Lung microvascular endothelial cell (primary cell): ENCODE measurements at regions not wholly inside any gene's neighbourhood (a gene's known extent, or its start where the extent isn't known, plus 50 kb on each side); places are given as distances from the start of the nearest gene placed in this dataset.
"Not testable (repeated sequence)": the region's sequence is repeated elsewhere in the genome, so short reads cannot be mapped to it uniquely, and the experiment has no call there.

Experiments
- DNase-seq, 2 donors: peaks; one replicate each; pipeline versions ENCODE4 v3.0.0 to v3.0.0-alpha.2; 2010; ENCODE audit warnings: low read depth in 2 of 2

- no peak for DNase-seq
Measured at GRCh38 chr14:35988972-35989690, 163.0 kb downstream of the BRMS1L start.

- no peak for DNase-seq
Measured at GRCh38 chr14:35988550-35988949, 162.4 kb downstream of the BRMS1L start.

DNA sequence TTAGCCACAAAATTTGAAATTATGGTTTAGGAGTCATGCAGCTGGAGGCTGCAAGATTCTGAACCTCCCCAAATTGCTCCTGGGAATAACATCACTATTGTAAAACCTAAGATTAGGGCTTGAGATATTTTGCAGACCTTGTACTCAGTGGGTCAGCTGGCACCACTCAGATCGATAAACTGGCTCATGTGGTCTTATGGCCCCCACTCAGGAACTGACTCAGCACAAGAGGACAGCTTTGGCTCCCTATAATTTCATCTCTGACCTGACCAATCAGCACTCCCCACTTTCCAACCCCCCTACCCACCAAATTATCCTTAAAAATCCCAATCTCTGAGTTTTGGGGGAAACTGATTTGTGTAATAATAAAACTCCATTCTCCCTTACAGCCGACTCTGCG is 161.6 kb downstream of the BRMS1L start:
- DNase-seq = no peak

GRCh38 chr14:35986219-35986573 is 160.1 kb downstream of the BRMS1L start:
- DNase-seq = no peak

GRCh38 chr14:35985474-35986218 is 159.5 kb downstream of the BRMS1L start:
- DNase-seq = no peak

DNA sequence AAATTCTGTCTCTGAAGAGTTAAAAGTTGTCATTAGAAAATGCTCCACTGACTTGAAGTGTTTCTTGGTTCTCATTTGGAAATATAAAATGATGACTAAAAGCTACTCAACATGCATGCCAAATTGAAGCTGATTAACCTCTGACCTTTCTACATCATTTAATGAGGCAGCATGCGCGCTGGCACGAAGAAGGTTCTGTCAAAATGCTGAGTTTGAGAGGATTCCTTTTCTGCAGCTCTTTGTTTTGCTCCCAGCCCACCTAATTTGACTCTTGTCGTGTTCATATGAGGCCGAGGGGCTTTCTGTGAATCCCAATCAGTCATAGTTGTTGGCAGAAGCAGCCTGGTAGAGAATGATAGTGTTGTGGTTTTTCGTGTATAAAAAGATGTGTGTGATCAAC is 153.4 kb downstream of the BRMS1L start:
- no peak for DNase-seq

DNA sequence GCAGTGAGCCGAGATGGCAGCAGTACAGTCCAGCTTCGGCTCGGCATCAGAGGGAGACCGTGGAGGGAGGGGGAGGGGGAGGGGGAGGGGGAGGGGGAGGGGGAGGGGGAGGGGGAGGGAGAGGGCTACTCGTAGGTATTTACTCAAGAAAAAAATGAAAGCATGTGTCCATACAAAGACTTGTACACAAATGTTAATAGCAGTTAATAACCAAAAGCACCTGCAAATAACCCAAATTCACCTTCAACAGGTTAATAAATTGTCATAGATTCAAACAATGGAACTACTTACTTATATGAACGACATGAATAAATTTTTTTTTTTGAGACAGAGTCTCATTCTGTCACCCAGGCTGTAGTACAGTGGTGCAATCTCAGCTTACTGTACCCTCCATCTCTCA is 152.4 kb downstream of the BRMS1L start:
- DNase-seq = no peak

- DNase-seq = no peak
Measured at GRCh38 chr14:35975814-35976213, 149.7 kb downstream of the BRMS1L start.

- no peak for DNase-seq
Measured at GRCh38 chr14:35973770-35974169, 147.6 kb downstream of the BRMS1L start.

DNA sequence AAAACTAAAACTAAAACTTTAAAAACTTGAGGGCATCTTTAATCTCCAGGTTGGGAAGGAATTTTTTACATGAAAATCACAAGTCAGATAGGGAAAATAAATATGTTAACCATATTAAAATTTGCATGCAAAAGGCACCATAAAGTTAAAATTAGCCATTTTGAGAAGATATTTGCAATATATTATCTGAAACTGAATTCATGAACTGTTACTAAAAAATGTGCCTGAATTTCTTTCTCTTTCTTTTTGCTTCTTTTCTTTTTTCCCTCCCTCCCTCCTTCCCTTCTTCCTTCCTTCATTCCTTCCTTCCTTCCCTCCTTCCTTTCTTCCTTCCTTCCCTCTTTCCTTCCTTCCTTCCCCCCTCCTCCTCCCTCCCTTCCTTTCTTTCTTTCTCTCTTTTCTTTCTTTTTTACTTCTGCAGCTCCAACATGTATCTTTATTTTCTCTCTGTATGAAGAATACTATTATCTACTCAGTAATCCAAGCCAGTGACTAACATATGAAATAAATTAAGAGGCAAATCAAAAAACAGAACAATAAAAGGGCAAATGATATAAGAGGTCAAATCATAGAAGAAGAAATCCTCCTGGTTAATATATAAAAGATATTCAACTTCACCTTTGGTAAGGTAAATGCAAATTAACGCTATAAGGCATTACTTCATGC is 146.0 kb downstream of the BRMS1L start:
- DNase-seq = no peak

DNA sequence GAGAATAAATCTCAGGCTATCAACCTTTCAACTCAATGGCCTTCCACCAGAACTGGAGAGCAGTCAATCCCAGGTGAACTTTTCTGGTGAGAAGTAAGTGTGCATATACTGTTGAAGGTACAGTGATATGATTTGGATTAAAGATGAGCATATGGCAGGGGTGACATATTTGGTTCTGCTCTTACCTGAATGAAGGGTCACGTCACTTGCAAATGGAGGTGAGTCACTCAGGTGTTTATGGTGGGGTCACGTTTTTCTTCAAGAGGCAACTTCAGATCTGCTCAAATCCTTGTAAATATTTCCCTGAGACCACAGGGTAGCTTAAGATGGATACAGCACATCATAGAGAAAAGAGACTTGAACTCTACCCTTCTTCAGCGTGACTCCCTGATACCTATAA is 143.2 kb downstream of the BRMS1L start:
- DNase-seq = no peak

- DNase-seq = no peak
Measured at GRCh38 chr14:35965400-35965799, 139.3 kb downstream of the BRMS1L start.

- no peak for DNase-seq
Measured at GRCh38 chr14:35964697-35965286, 138.7 kb downstream of the BRMS1L start.

GRCh38 chr14:35963209-35963608 is 137.1 kb downstream of the BRMS1L start:
- peak; percentile 8 to 12 for DNase-seq

DNA sequence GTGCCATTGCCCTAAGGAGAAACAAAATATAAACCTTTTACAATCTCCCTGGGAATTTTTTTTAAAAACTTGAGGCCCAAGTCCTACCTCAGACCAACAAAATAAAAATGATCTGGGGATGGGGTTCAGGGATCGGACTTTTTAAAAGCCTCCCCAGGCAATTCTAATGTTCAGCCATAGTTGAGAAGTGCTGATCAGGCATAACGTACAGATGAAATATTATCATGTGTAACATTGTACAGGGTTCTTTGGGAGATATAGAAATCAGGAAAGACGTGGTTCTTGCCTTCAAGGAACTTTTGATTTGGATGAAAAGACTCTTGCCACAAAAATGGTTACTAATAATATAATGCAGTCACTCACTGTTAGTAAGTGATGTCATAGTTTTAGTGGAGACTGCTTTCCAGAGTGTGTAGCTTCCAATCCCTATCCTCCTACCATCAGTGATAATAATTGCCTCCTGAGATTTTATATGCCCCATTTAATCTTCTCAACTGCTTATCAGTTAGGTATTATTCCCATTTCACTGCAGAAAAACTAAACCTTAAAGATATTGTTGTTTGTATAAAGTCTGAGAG is 135.6 kb downstream of the BRMS1L start:
- DNase-seq = no peak

DNA sequence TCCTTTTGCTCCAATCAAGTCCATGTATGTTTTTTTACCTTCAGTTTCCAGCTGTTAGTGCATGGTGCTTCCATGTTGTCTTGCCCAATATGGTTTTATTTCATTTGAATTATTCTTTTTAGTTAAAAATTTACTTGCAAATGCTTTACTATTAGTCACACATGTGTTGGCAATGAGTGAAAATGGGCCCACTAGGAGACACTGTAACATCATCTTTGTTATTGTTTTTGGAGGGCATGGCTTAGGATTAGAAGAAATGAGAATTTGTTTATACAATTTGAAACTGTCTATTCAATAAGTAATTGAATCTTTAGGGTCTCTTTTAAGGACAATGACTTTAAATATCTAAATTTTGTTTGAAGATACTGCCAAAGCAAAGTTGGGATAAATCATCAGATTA is 133.7 kb downstream of the BRMS1L start:
- DNase-seq = no peak

DNA sequence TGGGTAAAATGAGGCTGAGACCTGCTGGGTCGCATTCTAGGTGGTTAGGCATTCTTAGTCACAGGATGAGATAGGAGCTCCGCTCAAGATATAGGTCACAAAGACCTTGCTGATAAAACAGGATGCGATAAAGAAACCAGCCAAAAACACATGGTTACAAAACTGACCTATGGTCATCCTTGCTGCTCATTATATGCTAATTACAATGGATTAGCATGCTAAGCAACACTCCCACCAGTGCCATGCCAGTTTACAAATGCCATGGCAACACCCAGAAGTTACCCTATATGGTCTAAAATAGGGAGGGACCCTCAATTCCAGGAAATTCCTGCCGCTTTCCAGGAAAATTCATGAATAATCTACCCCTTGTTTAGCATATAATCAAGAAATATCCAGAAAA is 132.4 kb downstream of the BRMS1L start:
- DNase-seq = no peak

- DNase-seq = no peak
Measured at GRCh38 chr14:35956376-35957085, 130.4 kb downstream of the BRMS1L start.

GRCh38 chr14:35952584-35952983 is 126.4 kb downstream of the BRMS1L start:
- DNase-seq = no peak

DNA sequence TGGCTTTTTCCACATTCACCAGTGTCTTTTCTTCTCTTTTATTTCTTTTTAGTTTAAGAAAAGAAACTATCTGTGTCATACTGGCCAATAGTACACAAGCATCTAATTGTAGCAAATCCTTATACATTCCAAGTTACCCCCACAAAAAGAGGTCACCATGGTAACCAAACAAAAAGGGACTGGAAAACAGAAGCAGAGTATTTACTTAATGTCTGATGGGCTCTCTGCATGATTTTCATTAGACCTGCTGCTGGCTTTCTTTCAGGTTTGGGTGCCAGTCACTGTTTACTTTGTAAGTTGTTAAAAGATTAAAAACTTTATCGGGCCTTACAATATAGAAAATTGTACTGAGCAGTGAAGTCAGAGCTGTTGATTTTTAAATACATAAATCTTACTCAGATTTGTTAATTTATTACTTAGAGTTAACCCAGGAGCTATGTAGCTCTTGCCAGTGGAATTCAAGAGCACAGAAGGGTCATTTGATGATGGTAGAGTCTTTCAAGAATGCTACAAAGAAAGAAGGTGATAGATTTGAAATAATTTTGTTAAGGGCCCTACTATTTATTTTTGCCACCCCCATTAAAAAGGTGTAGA is 123.9 kb downstream of the BRMS1L start:
- no peak for DNase-seq

- DNase-seq = not testable (repeated sequence)
Measured at GRCh38 chr14:35947983-35948382, 121.8 kb downstream of the BRMS1L start.
